H1 (cell line): ENCODE measurements at regions not wholly inside any gene's neighbourhood (a gene's known extent, or its start where the extent isn't known, plus 50 kb on each side); places are given as distances from the start of the nearest gene placed in this dataset.

Experiments
- ASH2L ChIP-seq: fragments of 200-600, 300-600 bp; sonication (generic); IDR thresholded peaks from one replicate; pipeline ENCODE4 v1.7.1; 2017; ENCODE audit warnings: low read length
- TF ChIP-seq, protein P1 (sequence below): IDR thresholded peaks from 2 replicates; pipeline ENCODE4 v1.6.1; 2012; ENCODE audit warnings: inconsistent platforms
- TF ChIP-seq, protein P2 (sequence below): IDR thresholded peaks from 2 replicates; pipeline ENCODE4 v1.6.1; 2011; ENCODE audit warnings: low read length, improper control_type of control experiment

DNA sequence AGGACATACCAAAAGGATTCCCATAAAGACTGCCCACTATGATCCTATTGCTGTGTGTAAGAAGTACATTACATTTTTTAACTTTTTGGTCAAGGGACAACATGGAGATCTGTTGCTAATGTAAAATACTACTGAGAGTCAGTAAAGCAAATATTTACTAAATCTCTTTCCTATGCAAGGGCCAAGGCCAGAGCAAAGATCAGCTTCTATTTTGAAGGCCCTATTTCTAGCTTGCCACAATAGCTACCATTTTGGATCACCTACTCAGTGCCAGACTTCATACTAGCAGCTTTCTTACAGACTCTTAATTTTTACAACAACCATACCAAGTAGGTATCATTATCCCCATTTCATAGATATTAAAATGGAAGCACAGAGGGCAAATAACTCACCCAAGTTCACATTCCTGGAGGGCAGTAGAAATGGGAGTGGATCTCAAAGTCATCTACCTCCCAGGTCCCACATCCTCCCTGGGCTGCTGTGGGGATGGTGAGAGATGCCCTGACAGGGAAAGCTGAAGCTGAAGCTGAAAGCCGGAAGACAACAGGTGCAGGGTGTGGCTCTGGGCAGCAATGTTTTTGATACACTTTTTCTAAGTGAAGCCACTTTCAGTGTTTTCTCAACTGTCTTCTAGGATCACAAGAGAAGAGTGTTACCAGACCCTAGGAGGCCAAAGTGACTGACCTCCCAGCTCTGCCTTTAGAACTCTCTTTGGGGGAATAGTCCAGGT is 321.2 kb downstream of the UBE3D start (continued):
- TF ChIP-seq ASH2L, result no peak
- TF ChIP-seq, protein P1, sequence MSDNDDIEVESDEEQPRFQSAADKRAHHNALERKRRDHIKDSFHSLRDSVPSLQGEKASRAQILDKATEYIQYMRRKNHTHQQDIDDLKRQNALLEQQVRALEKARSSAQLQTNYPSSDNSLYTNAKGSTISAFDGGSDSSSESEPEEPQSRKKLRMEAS, result no peak
- TF ChIP-seq, protein P2, sequence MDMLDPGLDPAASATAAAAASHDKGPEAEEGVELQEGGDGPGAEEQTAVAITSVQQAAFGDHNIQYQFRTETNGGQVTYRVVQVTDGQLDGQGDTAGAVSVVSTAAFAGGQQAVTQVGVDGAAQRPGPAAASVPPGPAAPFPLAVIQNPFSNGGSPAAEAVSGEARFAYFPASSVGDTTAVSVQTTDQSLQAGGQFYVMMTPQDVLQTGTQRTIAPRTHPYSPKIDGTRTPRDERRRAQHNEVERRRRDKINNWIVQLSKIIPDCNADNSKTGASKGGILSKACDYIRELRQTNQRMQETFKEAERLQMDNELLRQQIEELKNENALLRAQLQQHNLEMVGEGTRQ, result no peak
